ENCODE measurements at regions not wholly inside any gene's neighbourhood (a gene's known extent, or its start where the extent isn't known, plus 50 kb on each side); places are given as distances from the start of the nearest gene placed in this dataset.
"Not testable (repeated sequence)": the region's sequence is repeated elsewhere in the genome, so short reads cannot be mapped to it uniquely, and the experiment has no call there.

- H3K4me3 ChIP-seq (ENCODE audit: control insufficient read depth in 1 of 7, extremely low read depth in 1 of 7, insufficient read depth in 4 of 7, low read depth in 2 of 7, low read length in 6 of 7) = no peak overlapping the region
Measured at GRCh38 chr12:125540580-125541204, 475.5 kb downstream of the AACS start.

GRCh38 chr12:125544960-125545359 is 479.7 kb downstream of the AACS start:
- H3K27ac ChIP-seq (ENCODE audit: insufficient read depth in 1 of 2, low read depth in 1 of 2, low read length in 2 of 2, poor library complexity in 1 of 2, severe bottlenecking in 2 of 2) = no peak overlapping the region
- no peak overlapping the region for H3K4me3 ChIP-seq (ENCODE audit: control insufficient read depth in 1 of 7, extremely low read depth in 1 of 7, insufficient read depth in 4 of 7, low read depth in 2 of 7, low read length in 6 of 7)
- DNase-seq = no peak
- WGBS (ENCODE audit: insufficient coverage) = 95% methylated on average over 2 of the region's 3 CpGs
- ChIA-PET CTCF (no interaction called here), POLR2A (no interaction called here)
- no peaks in the 10 kb centered on the region for H3K4me1 ChIP-seq (ENCODE audit: control extremely low read depth in 1 of 4, control insufficient read depth in 4 of 4, insufficient read depth in 4 of 4, low read length in 3 of 4)
- H3K9me3 ChIP-seq (ENCODE audit: control extremely low read depth in 1 of 5, control insufficient read depth in 4 of 5, insufficient read depth in 2 of 5, low read depth in 1 of 5, low read length in 4 of 5) = no peaks in the 10 kb centered on the region
- no peaks in the 10 kb centered on the region for H3K36me3 ChIP-seq (ENCODE audit: control insufficient read depth in 4 of 4, insufficient read depth in 4 of 4, low read length in 3 of 4)
- H3K27me3 ChIP-seq (replicated peaks in 2 of 5; ENCODE audit: control insufficient read depth in 4 of 5, insufficient read depth in 5 of 5, low read length in 4 of 5) = no peaks in the 10 kb centered on the region

More at GRCh38 chr12:125540580-125541204, 475.5 kb downstream of the AACS start:
- DNase-seq = no peak
- POLR2A ChIA-PET = no interaction called here
- Histone ChIP-seq H3K27ac (ENCODE audit: insufficient read depth in 1 of 2, low read depth in 1 of 2, low read length in 2 of 2, poor library complexity in 1 of 2, severe bottlenecking in 2 of 2) (no peak overlapping the region), H3K4me1 (ENCODE audit: control extremely low read depth in 1 of 4, control insufficient read depth in 4 of 4, insufficient read depth in 4 of 4, low read length in 3 of 4) (no peaks in the 10 kb centered on the region), H3K27me3 (replicated peaks in 2 of 5; ENCODE audit: control insufficient read depth in 4 of 5, insufficient read depth in 5 of 5, low read length in 4 of 5) (peaks cover 0 to 8% (median 0%) of the 10 kb centered on the region in 5 experiments), H3K36me3 (ENCODE audit: control insufficient read depth in 4 of 4, insufficient read depth in 4 of 4, low read length in 3 of 4) (no peaks in the 10 kb centered on the region), H3K9me3 (ENCODE audit: control extremely low read depth in 1 of 5, control insufficient read depth in 4 of 5, insufficient read depth in 2 of 5, low read depth in 1 of 5, low read length in 4 of 5) (no peaks in the 10 kb centered on the region)
- CTCF ChIA-PET = interaction anchor here (0.6 to 1.2 kb wide), 2 partner anchors 9 to 44 kb away, joined by 3 read pairs; no protein-coding TSS in a partner anchor
- WGBS (ENCODE audit: insufficient coverage) = 83% methylated on average over 5 of the region's 5 CpGs

GRCh38 chr12:125549171-125549570 is 483.9 kb downstream of the AACS start:
- POLR2A ChIA-PET = no interaction called here
- H3K4me3 ChIP-seq (ENCODE audit: control insufficient read depth in 1 of 7, extremely low read depth in 1 of 7, insufficient read depth in 4 of 7, low read depth in 2 of 7, low read length in 6 of 7) = no peak overlapping the region

GRCh38 chr12:125549836-125550235 is 484.6 kb downstream of the AACS start:
- no peaks in the 10 kb centered on the region for H3K9me3 ChIP-seq (ENCODE audit: control extremely low read depth in 1 of 5, control insufficient read depth in 4 of 5, insufficient read depth in 2 of 5, low read depth in 1 of 5, low read length in 4 of 5)
- H3K36me3 ChIP-seq (ENCODE audit: control insufficient read depth in 4 of 4, insufficient read depth in 4 of 4, low read length in 3 of 4) = no peaks in the 10 kb centered on the region
- H3K4me3 ChIP-seq (ENCODE audit: control insufficient read depth in 1 of 7, extremely low read depth in 1 of 7, insufficient read depth in 4 of 7, low read depth in 2 of 7, low read length in 6 of 7) = no peak overlapping the region
- WGBS (ENCODE audit: insufficient coverage) = 78% methylated on average over 3 of the region's 4 CpGs
- CTCF ChIA-PET = no interaction called here
- POLR2A ChIA-PET = no interaction called here
- H3K27me3 ChIP-seq (replicated peaks in 2 of 5; ENCODE audit: control insufficient read depth in 4 of 5, insufficient read depth in 5 of 5, low read length in 4 of 5) = no peaks in the 10 kb centered on the region
- no peaks in the 10 kb centered on the region for H3K4me1 ChIP-seq (ENCODE audit: control extremely low read depth in 1 of 4, control insufficient read depth in 4 of 4, insufficient read depth in 4 of 4, low read length in 3 of 4)
- DNase-seq = no peak
- no peak overlapping the region for H3K27ac ChIP-seq (ENCODE audit: insufficient read depth in 1 of 2, low read depth in 1 of 2, low read length in 2 of 2, poor library complexity in 1 of 2, severe bottlenecking in 2 of 2)

More at GRCh38 chr12:125549171-125549570, 483.9 kb downstream of the AACS start:
- Histone ChIP-seq H3K36me3 (ENCODE audit: control insufficient read depth in 4 of 4, insufficient read depth in 4 of 4, low read length in 3 of 4) (no peaks in the 10 kb centered on the region), H3K4me1 (ENCODE audit: control extremely low read depth in 1 of 4, control insufficient read depth in 4 of 4, insufficient read depth in 4 of 4, low read length in 3 of 4) (no peaks in the 10 kb centered on the region), H3K9me3 (ENCODE audit: control extremely low read depth in 1 of 5, control insufficient read depth in 4 of 5, insufficient read depth in 2 of 5, low read depth in 1 of 5, low read length in 4 of 5) (no peaks in the 10 kb centered on the region), H3K27ac (ENCODE audit: insufficient read depth in 1 of 2, low read depth in 1 of 2, low read length in 2 of 2, poor library complexity in 1 of 2, severe bottlenecking in 2 of 2) (no peak overlapping the region), H3K27me3 (replicated peaks in 2 of 5; ENCODE audit: control insufficient read depth in 4 of 5, insufficient read depth in 5 of 5, low read length in 4 of 5) (no peaks in the 10 kb centered on the region)
- DNase-seq = no peak
- WGBS (ENCODE audit: insufficient coverage) = 95% methylated on average over 3 of the region's 4 CpGs
- CTCF ChIA-PET = no interaction called here

GRCh38 chr12:125552295-125552694 is 487.1 kb downstream of the AACS start:
- no peak overlapping the region for H3K4me3 ChIP-seq (ENCODE audit: control insufficient read depth in 1 of 7, extremely low read depth in 1 of 7, insufficient read depth in 4 of 7, low read depth in 2 of 7, low read length in 6 of 7)
- POLR2A ChIA-PET = no interaction called here
- H3K27me3 ChIP-seq (replicated peaks in 2 of 5; ENCODE audit: control insufficient read depth in 4 of 5, insufficient read depth in 5 of 5, low read length in 4 of 5) = no peaks in the 10 kb centered on the region
- DNase-seq = no peak
- CTCF ChIA-PET = no interaction called here
- 90% methylated on average over 4 of the region's 4 CpGs for WGBS (ENCODE audit: insufficient coverage)
- no peaks in the 10 kb centered on the region for H3K4me1 ChIP-seq (ENCODE audit: control extremely low read depth in 1 of 4, control insufficient read depth in 4 of 4, insufficient read depth in 4 of 4, low read length in 3 of 4)
- no peaks in the 10 kb centered on the region for H3K9me3 ChIP-seq (ENCODE audit: control extremely low read depth in 1 of 5, control insufficient read depth in 4 of 5, insufficient read depth in 2 of 5, low read depth in 1 of 5, low read length in 4 of 5)
- H3K27ac ChIP-seq (ENCODE audit: insufficient read depth in 1 of 2, low read depth in 1 of 2, low read length in 2 of 2, poor library complexity in 1 of 2, severe bottlenecking in 2 of 2) = no peak overlapping the region
- H3K36me3 ChIP-seq (ENCODE audit: control insufficient read depth in 4 of 4, insufficient read depth in 4 of 4, low read length in 3 of 4) = no peaks in the 10 kb centered on the region

- H3K27ac ChIP-seq (ENCODE audit: insufficient read depth in 1 of 2, low read depth in 1 of 2, low read length in 2 of 2, poor library complexity in 1 of 2, severe bottlenecking in 2 of 2); H3K4me1 ChIP-seq (ENCODE audit: control extremely low read depth in 1 of 4, control insufficient read depth in 4 of 4, insufficient read depth in 4 of 4, low read length in 3 of 4); H3K4me3 ChIP-seq (ENCODE audit: control insufficient read depth in 1 of 7, extremely low read depth in 1 of 7, insufficient read depth in 4 of 7, low read depth in 2 of 7, low read length in 6 of 7); H3K9me3 ChIP-seq (ENCODE audit: control extremely low read depth in 1 of 5, control insufficient read depth in 4 of 5, insufficient read depth in 2 of 5, low read depth in 1 of 5, low read length in 4 of 5); CTCF ChIA-PET; DNase-seq; H3K36me3 ChIP-seq (ENCODE audit: control insufficient read depth in 4 of 4, insufficient read depth in 4 of 4, low read length in 3 of 4); H3K27me3 ChIP-seq (replicated peaks in 2 of 5; ENCODE audit: control insufficient read depth in 4 of 5, insufficient read depth in 5 of 5, low read length in 4 of 5): not testable (repeated sequence)
- no CpG with 5 or more reads among the region's 5 CpGs for WGBS (ENCODE audit: insufficient coverage)
- POLR2A ChIA-PET = interaction anchor here (0.6 kb wide), 1 partner anchor 172 kb away, joined by 3 read pairs; no protein-coding TSS in a partner anchor
Measured at GRCh38 chr12:125561008-125561407, 495.8 kb downstream of the AACS start.

- WGBS (ENCODE audit: insufficient coverage) = 87% methylated on average over 4 of the region's 4 CpGs
- POLR2A ChIA-PET = no interaction called here
Measured at GRCh38 chr12:125564753-125565152, 499.5 kb downstream of the AACS start.

More at GRCh38 chr12:125564753-125565152, 499.5 kb downstream of the AACS start:
- peaks cover 0 to 4% (median 0%) of the 10 kb centered on the region in 5 experiments for H3K27me3 ChIP-seq (replicated peaks in 2 of 5; ENCODE audit: control insufficient read depth in 4 of 5, insufficient read depth in 5 of 5, low read length in 4 of 5)
- H3K4me1 ChIP-seq (ENCODE audit: control extremely low read depth in 1 of 4, control insufficient read depth in 4 of 4, insufficient read depth in 4 of 4, low read length in 3 of 4) = no peaks in the 10 kb centered on the region
- CTCF ChIA-PET = no interaction called here
- no peak for DNase-seq
- no peak overlapping the region for H3K4me3 ChIP-seq (ENCODE audit: control insufficient read depth in 1 of 7, extremely low read depth in 1 of 7, insufficient read depth in 4 of 7, low read depth in 2 of 7, low read length in 6 of 7)
- no peaks in the 10 kb centered on the region for H3K9me3 ChIP-seq (ENCODE audit: control extremely low read depth in 1 of 5, control insufficient read depth in 4 of 5, insufficient read depth in 2 of 5, low read depth in 1 of 5, low read length in 4 of 5)
- no peaks in the 10 kb centered on the region for H3K36me3 ChIP-seq (ENCODE audit: control insufficient read depth in 4 of 4, insufficient read depth in 4 of 4, low read length in 3 of 4)
- H3K27ac ChIP-seq (ENCODE audit: insufficient read depth in 1 of 2, low read depth in 1 of 2, low read length in 2 of 2, poor library complexity in 1 of 2, severe bottlenecking in 2 of 2) = no peak overlapping the region

Measured in common myeloid progenitor, CD34-positive (primary cell).